NCI-H1930 (cell line): ENCODE measurements at regions not wholly inside any gene's neighbourhood (a gene's known extent, or its start where the extent isn't known, plus 50 kb on each side); places are given as distances from the start of the nearest gene placed in this dataset.

ENCODE experiments used
- DNase-seq, 2 experiments: peaks; one replicate each; lab custom pipeline; 2025; lab: John Stamatoyannopoulos, UW

- no peak for DNase-seq
Measured at GRCh38 chr9:86529496-86530275, 175.5 kb upstream of the TUT7 start.

- no peak for DNase-seq
Measured at GRCh38 chr9:86526021-86526420, 171.8 kb upstream of the TUT7 start.

DNA sequence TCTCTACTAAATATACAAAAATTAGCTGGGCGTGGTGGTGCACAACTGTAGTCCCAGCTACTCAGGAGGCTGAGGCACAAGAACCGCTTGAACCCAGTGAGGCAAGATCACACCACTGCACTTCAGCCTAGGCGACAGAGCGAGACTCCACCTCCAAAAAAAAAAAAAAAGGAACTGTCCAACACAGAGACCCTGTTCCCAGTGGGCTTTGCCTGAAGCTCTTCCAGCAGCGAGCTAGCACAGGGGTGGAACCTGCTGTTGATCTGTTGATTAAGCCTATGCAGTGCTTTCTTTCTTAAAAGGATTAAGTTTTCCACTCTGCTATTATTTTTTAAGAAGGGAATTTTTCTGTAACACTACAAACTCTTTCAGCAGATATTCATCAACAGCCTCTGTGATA, 171.0 kb upstream of the TUT7 start:
- DNase-seq = no peak

DNA sequence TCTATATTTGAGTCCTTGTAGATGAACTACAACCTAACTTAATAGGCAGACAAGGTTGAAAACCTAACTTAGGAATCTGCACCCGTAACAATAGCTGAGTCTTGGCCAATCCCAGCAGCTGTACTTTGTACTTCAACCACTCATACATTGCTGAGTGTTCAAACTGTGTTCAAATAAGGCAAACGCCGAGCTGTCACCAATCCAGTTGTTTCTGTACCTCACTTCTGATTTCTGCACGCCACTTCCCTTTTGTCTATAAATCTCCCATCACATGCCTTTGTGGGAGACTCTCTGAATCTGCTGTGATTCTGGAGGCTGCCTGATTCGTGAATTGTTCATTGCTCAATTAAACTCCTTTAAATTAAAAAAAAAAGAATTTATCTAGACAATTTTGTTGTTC, 167.8 kb upstream of the TUT7 start:
- DNase-seq = no peak

GRCh38 chr9:86521322-86521721, 167.1 kb upstream of the TUT7 start:
- no peak for DNase-seq

GRCh38 chr9:86519066-86519615, 164.9 kb upstream of the TUT7 start:
- no peak for DNase-seq

- no peak for DNase-seq
Measured at GRCh38 chr9:86517475-86517874, 163.3 kb upstream of the TUT7 start.

DNA sequence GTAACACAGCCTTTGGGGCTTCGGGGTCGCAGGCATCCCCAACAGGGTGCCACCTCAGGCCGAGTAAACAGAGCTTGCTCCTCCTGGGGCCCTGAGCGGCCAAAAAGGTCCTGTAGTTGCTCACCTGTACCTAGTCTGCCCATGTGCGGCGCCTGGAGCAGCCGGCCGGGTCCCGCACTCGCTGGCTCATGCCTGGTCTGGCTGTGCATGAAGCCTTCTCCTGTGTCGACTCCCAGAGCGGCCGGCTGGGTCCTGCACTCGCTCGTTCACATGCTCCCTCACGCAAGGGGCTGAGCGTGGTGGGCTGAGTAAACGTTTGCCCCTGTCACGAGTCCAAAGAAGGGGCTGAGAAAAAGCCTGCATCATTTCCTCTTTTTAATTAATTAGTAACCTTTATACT, 162.4 kb upstream of the TUT7 start:
- DNase-seq = no peak

DNA sequence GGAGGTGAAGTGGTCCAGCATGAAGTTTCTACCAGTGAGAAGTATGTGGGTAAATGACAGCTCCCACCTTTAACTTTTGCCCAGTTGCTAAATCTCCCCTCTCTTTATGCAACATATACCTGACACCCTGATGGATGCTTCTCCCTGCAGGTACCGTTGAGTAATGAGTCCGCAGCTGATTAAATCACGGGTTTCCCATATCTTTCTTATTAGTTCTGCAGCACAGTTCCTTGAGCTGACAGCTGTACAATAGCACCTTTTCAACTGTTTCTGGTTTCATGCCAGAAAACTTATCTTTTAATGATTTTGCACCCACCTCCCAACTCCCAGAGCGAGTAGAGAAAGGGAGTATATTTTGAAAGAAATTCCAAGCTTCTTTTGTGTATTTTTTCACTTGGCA, 161.0 kb upstream of the TUT7 start:
- no peak for DNase-seq

GRCh38 chr9:86513429-86513828, 159.2 kb upstream of the TUT7 start:
- DNase-seq = no peak

GRCh38 chr9:86512929-86513328, 158.7 kb upstream of the TUT7 start:
- DNase-seq = no peak

GRCh38 chr9:86511614-86512360, 157.6 kb upstream of the TUT7 start:
- no peak for DNase-seq

GRCh38 chr9:86508208-86508903, 154.1 kb upstream of the TUT7 start:
- DNase-seq = no peak

DNA sequence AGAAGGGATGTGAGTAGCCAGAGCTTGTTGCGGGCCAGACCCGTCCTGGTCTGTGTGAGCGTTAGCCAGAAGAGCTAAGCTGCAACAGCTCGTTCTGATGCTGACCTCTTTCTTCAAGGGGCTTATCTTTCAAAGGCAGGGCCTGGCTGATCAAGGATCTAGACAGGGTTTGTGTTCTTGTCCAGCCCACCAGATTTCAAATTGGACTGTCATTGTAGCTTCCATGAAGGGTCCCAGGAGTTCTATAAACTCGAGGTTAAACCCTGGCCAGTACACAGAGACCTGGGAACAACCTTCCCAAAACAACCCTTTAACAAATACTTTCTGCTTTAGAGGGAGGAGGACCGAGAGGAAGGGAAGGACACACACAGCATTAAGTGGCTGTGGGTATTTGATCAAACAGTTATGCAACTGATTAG, 153.0 kb upstream of the TUT7 start:
- no peak for DNase-seq

DNA sequence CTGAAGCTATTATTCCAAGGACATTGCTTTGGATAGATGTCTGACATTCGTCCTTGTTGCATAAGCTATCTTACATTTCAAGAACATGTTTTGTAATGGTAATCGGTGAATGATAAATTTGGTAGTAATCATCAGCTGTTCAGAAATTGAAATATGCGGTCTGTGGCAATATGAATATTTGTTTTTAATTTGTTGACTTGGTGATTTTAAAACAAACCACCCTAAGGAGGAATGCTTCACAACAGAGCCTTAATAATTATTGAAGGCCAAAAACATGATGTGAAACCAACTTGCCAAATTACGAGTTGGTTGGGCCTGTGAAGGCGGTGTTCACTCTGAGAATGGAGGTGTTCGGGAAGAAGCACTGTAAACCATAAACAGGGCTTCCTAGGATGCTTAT, 149.7 kb upstream of the TUT7 start:
- no peak for DNase-seq

DNA sequence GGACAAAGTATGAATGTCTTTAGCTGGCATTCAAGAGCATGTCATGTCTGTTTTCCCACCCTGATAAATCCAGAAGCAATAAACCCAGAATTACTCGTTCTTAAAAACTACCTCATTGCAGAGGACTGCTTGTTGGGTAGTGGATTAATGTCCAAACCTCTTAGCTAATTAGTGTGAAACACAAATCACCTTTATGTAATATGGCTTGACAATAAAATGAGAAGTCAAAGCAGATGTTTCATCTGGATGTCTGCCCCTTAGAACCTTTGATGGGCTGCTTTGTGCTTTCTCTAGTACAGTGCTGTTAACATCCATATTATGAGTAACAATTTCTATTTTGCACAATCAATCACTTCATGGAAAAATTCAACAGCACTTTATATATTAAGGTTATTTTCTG, 149.1 kb upstream of the TUT7 start:
- DNase-seq = no peak

DNA sequence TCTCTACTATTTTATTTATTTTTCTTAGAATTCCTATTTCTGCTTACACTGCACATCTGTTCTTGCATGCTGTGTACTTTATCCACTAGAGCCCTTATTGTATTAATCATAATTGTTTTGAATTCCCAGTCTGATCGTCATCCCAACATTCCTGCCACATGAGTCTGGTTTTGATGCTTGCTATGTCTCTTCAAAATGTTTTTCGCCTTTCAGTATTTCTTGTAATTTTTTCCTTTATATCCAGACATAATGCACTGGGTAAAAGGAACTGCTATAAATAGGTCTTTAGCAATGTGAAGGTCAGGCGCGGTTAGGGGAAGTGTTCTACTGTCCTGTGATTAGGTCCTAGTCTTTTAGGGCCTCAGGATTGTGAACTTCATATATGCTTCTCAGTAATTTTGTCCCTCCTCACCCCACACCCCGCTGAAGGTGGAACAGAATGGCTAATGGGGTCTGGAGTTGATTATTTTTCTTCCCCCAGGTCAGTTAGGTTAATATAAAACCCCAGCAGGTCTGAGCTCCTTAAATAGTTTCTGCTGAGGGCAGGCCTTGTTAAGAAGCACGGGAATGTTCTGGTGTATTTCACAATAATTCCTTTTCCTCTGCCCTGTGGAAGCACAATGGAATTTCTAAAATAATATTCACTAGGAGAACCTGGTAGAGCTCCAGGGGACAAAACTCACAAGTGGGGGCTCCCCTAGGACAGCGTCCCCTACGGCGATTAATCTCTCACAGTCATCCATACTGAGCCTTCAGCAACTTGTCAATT, 146.6 kb upstream of the TUT7 start:
- DNase-seq = no peak

DNA sequence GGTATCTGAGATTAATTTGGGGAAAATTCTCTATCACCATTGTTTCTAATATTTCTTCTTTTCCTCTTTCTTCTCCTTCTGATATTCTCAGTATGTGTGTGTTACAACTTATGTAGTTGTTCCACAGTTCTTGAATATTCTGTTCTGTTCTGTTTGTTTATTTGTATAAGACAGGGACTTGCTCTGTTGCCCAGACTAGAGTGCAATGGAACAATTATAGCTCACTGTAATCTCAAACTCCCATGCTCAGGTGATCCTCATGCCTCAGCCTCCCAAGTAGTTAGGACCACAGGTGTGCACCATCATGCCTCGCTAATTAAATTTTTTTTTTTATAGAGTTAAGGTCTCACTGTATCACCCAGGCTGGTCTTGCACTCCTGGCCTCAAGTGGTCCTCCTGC, 145.8 kb upstream of the TUT7 start:
- DNase-seq = no peak

DNA sequence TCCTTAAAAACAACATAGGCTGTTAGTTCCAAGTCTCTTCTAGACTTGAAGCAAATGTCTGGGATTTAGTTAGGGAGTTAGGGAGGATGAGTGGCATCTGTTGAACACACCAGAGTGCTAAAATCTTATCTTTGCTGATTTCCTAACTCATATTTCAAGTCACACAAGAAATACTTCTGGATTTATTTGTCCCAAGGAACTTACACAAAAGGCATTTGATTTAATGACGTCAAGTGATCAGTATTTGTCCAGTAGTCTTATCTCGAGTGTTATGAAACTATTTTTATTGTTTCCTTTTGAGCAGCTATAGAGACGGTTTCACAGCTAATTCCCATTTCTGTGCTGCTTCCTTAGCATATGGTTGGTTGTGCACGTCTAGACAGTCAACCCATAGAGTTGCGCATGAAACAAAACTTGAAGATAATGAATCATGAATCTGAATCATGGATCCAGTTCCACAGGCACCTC, 140.5 kb upstream of the TUT7 start:
- DNase-seq = no peak

DNA sequence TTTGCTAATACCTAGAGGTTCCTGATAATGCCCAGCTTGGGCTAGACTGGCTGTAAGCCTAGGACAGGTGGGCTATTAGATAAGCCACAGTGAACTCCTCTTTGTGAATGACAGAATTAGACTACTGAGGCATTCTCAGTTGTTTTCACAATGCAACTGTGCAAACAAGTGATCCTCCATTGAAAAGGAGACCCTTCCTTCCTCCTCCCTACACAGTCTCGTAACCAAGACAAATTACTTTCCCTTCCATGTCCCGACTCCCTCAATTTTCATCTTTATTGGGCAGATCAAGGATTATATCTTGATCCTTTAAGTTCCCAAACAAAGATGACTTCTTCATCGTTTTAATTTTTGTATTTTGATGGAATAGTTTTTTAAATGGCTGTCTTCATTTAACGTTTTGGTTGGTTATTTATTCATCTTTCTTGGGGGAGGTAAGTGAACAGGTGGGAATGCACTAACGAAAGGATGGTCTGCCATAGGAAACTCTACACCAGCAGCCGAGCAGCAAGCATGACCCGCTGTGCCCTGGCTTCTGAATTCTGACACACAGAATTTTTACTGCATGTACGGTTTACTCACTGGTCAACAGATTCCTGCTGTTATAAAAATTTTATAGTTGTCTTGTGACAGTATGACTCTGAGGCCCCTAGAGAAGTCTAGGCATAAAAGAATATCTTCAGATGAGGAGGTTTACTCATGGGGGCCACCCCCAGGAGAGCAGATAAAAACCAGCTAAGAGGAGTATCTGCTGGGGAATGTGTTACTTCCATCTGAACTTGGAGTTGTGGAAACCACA, 137.5 kb upstream of the TUT7 start:
- DNase-seq = no peak

GRCh38 chr9:86488794-86489193, 134.6 kb upstream of the TUT7 start:
- DNase-seq = no peak
